Sigmoid colon (tissue), 4 donors: ENCODE measurements at regions not wholly inside any gene's neighbourhood (a gene's known extent, or its start where the extent isn't known, plus 50 kb on each side); places are given as distances from the start of the nearest gene placed in this dataset.

Experiments used
- CTCF ChIP-seq, 4 experiments: fragments of 450-650 bp in 3 of 4; fragments of 200-600 bp in 1 of 4; IDR thresholded peaks; one replicate each; pipeline ENCODE4 v1.5.1; 2016 to 2019; ENCODE audit warnings: antibody characterized with exemption in 4 of 4, mild to moderate bottlenecking in 3 of 4, moderate library complexity in 2 of 4
- EP300 ChIP-seq, 4 donors: sonication (generic); formaldehyde crosslinking; IDR thresholded peaks; one replicate each; pipeline ENCODE4 v1.6.1; 2017; ENCODE audit warnings: antibody characterized with exemption in 4 of 4
- POLR2A ChIP-seq, 2 donors: fragments of 450-650 bp; IDR thresholded peaks; one replicate each; pipeline ENCODE4 v1.6.1; 2016; ENCODE audit warnings: antibody characterized with exemption in 2 of 2, mild to moderate bottlenecking in 2 of 2, moderate library complexity in 2 of 2

DNA sequence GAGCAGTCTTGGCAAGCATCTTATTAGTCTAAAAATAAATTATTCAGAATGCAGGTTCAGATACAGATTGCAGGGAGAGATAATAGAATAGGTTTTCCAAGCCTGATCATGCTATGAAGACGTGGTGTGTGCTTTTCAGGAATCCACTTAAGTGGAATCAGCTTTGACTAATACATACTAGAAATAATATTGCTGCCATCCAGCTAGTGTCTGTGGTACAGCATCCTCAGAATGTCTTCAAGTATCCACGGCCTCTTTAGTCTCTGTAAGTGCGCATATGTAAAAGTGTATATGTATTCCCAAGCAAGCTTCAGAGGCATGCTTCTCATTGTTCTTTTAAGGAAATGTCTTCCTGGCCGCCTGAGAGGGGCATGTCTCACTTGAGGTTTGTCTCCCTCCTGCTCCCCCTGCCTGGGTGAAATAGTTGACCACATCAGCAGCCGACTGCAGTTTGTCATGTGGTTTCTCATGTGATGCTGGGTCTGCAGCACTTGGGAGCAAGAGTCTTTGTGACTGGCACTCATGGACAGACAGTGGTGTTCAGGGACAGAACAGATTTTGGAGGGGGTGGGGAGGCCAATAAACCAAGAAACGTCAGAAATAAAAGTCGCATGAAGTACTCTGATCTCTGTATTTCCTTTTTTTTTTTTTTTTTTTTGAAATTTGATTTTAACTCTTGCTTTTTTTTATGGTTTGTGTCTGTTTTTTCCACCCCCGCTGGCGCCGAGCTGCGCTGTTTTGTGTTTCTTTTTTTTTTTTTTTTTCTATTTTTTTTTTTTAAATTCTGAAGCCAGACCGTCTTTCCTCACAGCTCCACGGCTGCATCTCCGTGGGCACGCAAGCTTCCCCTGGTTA lies 150.8 kb downstream of the PRL start:
- TF ChIP-seq CTCF (IDR thresholded peaks at IDR 0.05) = peak in 3 of 4 experiments; percentile 24 to 32 (median 31)
- no peak for TF ChIP-seq POLR2A (IDR thresholded peaks at IDR 0.05)
- TF ChIP-seq EP300 (IDR thresholded peaks at IDR 0.05) = peak in 1 of 4 donors; percentile 30
